ENCODE measurements at regions not wholly inside any gene's neighbourhood (a gene's known extent, or its start where the extent isn't known, plus 50 kb on each side); places are given as distances from the start of the nearest gene placed in this dataset.

- DNase-seq (no peak), ATAC-seq (ENCODE audit: poor library complexity) (no peak)
- intact Hi-C loops (cut with DNase I) = no loop called here
Measured at GRCh38 chr10:4099202-4099601, 314.2 kb upstream of the KLF6 start.

DNA sequence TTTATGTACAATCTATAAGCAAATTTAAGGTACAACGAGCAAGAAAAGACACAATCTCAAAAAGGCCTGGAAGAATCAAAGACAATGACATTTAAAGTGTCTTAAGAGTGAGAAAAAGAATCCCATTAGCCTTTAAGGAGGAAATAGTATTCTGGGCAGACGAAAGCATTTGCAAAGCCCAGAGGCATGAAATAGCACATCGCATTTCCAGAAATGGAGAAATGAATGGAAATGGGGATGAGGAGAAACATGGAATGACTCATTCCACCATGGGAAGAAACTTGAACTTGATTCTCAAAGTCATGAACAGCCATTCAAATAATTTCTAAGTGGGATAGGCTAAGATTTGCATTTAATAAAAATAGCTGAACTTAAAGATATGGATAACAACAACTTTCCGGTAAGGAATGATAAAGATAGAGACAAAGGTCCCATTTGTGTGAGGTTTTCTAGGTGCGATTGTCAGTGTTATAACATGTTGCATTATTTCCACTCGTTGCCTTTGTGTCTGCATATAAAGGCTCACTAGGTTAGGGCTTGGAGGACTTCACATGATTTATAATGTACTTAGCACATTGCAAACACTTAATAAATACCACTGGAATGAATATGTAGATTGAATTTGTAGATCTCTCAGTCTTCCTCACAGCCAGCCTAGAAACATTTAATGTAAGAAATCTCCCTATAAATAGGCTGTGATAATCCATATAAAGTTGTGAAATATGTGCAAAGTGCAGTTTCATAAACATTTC is 310.3 kb upstream of the KLF6 start:
- DNase-seq = no peak
- intact Hi-C loops (cut with DNase I) = no loop called here
- no peak for ATAC-seq (ENCODE audit: poor library complexity)

- intact Hi-C loops (cut with DNase I) = no loop called here
- no peak for ATAC-seq (ENCODE audit: poor library complexity)
Measured at GRCh38 chr10:4094751-4095150, 309.7 kb upstream of the KLF6 start.

DNA sequence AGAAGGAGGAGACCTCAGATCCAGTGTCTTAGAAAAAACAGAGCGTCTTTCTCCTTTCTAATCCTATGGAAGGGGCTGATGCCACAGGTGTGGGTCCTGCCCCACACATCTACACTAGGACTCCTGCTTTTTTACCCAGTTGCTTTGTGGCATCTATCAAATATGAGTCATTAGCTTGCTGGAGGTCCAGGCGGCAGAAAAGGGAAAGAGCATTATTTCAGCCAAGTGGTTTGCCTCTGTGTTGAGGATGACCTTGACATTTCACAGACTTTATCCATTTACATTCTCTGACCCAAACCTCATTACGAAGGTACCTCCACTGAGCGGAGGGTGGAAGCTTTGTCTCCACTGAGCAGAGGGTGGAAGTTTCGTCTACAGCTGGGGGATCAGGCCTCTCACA is 308.4 kb upstream of the KLF6 start:
- ATAC-seq (ENCODE audit: poor library complexity) (no peak), DNase-seq (no peak)
- intact Hi-C loops (cut with DNase I) = no loop called here

More at GRCh38 chr10:4094751-4095150, 309.7 kb upstream of the KLF6 start:
- no peak for DNase-seq

DNA sequence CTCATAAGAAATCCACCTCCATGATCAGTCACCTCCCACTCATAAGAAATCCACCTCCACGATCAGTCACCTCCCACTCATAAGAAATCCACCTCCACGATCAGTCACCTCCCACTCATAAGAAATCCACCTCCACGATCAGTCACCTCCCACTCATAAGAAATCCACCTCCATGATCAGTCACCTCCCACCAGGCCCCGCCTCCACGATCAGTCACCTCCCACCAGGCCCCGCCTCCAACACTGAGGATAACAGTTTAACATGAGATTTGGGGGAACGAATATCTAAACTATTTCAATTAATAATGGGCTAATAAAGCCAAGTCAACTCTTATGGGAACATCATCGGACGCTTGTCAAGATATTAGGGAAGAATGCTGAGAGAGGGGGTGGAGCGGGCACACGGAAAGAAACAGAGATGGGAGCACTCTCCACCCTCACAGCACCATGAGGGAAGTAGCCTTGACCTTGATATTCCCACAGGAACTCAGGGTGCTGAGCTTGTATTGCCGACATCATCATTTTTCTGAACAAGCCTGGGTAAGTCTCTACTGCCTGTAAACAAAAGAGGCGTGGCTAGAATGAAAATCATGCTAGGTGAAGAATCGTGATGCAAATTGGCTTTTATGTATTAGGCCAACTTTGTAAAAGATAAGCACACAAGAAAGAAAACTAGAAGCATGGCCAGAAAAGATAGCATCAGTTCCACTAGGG is 303.5 kb upstream of the KLF6 start:
- intact Hi-C loops (cut with DNase I) = loop anchor here (5.0 kb wide), 1 partner anchor 306 kb away; no protein-coding TSS in a partner anchor
- no peak for ATAC-seq (ENCODE audit: poor library complexity)
- DNase-seq = no peak

DNA sequence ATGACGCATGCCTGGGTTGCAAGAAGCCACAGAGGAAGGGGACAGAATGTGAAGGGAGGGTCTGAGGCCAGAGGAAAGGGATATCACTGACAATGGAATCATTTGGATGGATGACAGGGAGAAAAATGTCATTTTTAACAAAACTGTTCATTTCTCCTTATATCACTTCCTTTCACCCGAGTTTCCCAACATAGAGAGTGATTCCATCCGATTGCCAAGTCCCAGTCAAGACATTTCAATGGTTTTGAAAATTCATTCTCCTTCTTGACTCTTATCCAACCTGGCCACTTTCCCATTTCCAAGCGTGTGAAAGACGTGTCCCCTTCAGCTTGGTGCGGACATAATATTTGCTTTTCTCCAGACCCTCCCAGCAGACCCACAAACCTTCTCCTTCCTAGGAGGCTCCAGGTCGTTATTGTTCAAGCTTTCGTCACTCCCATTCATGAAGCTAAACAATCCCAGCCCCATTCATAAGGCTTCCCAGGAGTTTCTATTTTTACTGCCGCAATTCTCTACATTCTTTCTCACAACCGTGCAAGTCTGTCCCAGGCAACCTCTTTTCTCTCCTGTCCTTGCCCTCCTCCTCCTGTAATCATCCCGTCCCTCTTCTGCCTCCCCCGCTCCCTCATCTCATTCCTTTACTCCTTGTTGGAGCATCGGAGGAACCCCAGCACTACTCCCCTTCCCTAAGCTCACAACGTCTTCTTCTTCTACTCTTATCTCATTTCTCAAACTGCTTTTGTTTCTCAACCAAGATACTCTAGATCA is 301.3 kb upstream of the KLF6 start:
- intact Hi-C loops (cut with DNase I) = loop anchor here (5.0 kb wide), 1 partner anchor 304 kb away; no protein-coding TSS in a partner anchor
- DNase-seq = no peak
- peak; percentile 30 for ATAC-seq (ENCODE audit: poor library complexity)

- ATAC-seq (ENCODE audit: poor library complexity) = peak; percentile 89
- intact Hi-C loops (cut with DNase I) = no loop called here
- DNase-seq = no peak
Measured at GRCh38 chr10:4083509-4084003, 298.5 kb upstream of the KLF6 start.

- DNase-seq (no peak), ATAC-seq (ENCODE audit: poor library complexity) (peak; percentile 2)
- intact Hi-C loops (cut with DNase I) = no loop called here
Measured at GRCh38 chr10:4082861-4083260, 297.9 kb upstream of the KLF6 start.

DNA sequence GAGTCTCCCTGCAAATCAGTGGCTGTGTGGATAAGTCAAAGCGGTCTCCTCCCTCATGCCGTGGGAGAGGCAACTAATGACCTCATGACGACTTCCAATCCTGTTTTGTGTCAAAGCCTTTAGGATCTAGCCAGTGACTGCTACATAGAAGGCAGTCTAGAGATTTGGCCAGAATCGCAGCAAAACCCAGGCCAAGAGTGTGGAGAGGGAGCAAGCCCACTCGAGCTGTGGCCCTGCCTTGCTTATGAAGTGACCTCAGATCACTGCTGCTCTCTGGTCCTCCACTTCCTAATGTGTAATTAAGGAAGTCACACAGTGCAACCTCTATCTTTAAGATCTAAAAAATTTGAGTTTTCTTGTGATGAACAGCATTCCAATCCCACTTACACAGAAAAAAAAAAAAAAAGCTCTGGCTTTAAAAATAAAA is 296.7 kb upstream of the KLF6 start:
- intact Hi-C loops (cut with DNase I) = no loop called here
- ATAC-seq (ENCODE audit: poor library complexity) (peak; percentile 33), DNase-seq (peak; percentile 57)

- ATAC-seq (ENCODE audit: poor library complexity) (no peak), DNase-seq (no peak)
- intact Hi-C loops (cut with DNase I) = no loop called here
Measured at GRCh38 chr10:4080225-4080805, 295.3 kb upstream of the KLF6 start.

- DNase-seq (no peak), ATAC-seq (ENCODE audit: poor library complexity) (no peak)
- intact Hi-C loops (cut with DNase I) = loop anchor here (10.0 kb wide), 1 partner anchor 145 kb away; no protein-coding TSS in a partner anchor
Measured at GRCh38 chr10:4079803-4080202, 294.8 kb upstream of the KLF6 start.

- intact Hi-C loops (cut with DNase I) = loop anchor here (10.0 kb wide), 1 partner anchor 143 kb away; no protein-coding TSS in a partner anchor
- ATAC-seq (ENCODE audit: poor library complexity) = no peak
- DNase-seq = no peak
Measured at GRCh38 chr10:4077804-4078203, 292.8 kb upstream of the KLF6 start.

- intact Hi-C loops (cut with DNase I) = loop anchor here (10.0 kb wide), 1 partner anchor 142 kb away; no protein-coding TSS in a partner anchor
- ATAC-seq (ENCODE audit: poor library complexity) (no peak), DNase-seq (no peak)
Measured at GRCh38 chr10:4076983-4077382, 292.0 kb upstream of the KLF6 start.

DNA sequence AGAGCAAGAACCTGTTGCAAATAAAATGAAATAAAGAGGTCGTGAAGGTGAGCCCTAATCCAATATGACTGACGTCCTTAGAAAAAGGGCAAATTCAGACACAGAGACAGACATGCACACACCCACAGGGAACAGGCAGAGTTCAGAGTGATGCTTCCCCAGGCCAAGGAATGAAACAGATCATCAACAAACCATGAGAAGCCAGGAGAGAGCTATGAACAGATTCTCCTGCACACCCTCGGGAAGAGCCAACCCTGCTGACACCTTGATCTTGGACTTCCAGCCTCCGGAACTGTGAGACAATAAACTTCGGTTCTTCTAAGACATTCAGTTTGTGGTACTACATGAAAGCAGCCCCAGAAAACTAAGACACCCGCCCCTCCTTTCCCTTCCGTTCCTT is 290.4 kb upstream of the KLF6 start:
- no peak for DNase-seq

GRCh38 chr10:4074545-4075407 is 289.8 kb upstream of the KLF6 start:
- ATAC-seq (ENCODE audit: poor library complexity) = peak; percentile 83
- intact Hi-C loops (cut with DNase I) = loop anchor here (10.0 kb wide), 1 partner anchor 140 kb away; no protein-coding TSS in a partner anchor
- DNase-seq = no peak

More for the DNA sequence above, 290.4 kb upstream of the KLF6 start:
- intact Hi-C loops (cut with DNase I) = loop anchor here (10.0 kb wide), 1 partner anchor 141 kb away; no protein-coding TSS in a partner anchor
- ATAC-seq (ENCODE audit: poor library complexity) = no peak

- DNase-seq = peak; percentile 68
- intact Hi-C loops (cut with DNase I) = loop anchor here (10.0 kb wide), 1 partner anchor 139 kb away; no protein-coding TSS in a partner anchor
- ATAC-seq (ENCODE audit: poor library complexity) = peak; percentile 73
Measured at GRCh38 chr10:4073912-4074311, 288.9 kb upstream of the KLF6 start.

GRCh38 chr10:4070921-4071660 is 286.1 kb upstream of the KLF6 start:
- DNase-seq (no peak), ATAC-seq (ENCODE audit: poor library complexity) (no peak)
- intact Hi-C loops (cut with DNase I) = loop anchor here (10.0 kb wide), 1 partner anchor 136 kb away; no protein-coding TSS in a partner anchor
